Gastroesophageal sphincter (tissue), 3 donors: ENCODE measurements at regions not wholly inside any gene's neighbourhood (a gene's known extent, or its start where the extent isn't known, plus 50 kb on each side); places are given as distances from the start of the nearest gene placed in this dataset.

Experiments used
- CTCF ChIP-seq, 4 experiments: fragments of 200-600 bp in 2 of 4; fragments of 450-650 bp in 2 of 4; sonication (generic) in 1 of 4; IDR thresholded peaks; one replicate each; pipeline ENCODE4 v1.5.1; 2017 to 2019; ENCODE audit warnings: antibody characterized with exemption in 4 of 4, mild to moderate bottlenecking in 2 of 4, moderate library complexity in 2 of 4
- EP300 ChIP-seq: sonication (generic); formaldehyde crosslinking; IDR thresholded peaks from one replicate; pipeline ENCODE4 v1.6.1; 2017; ENCODE audit warnings: antibody characterized with exemption, mild to moderate bottlenecking

- TF ChIP-seq CTCF (IDR thresholded peaks at IDR 0.05) (no peak), EP300 (no peak)
Measured at GRCh38 chr2:18474700-18475099, 85.8 kb downstream of the RDH14 start.
